Neural cell (in vitro differentiated cells): ENCODE measurements at regions not wholly inside any gene's neighbourhood (a gene's known extent, or its start where the extent isn't known, plus 50 kb on each side); places are given as distances from the start of the nearest gene placed in this dataset.

Experiments
- H2AFZ ChIP-seq: fragments of 200-600, 300-800 bp; sonication (generic), shearing (Covaris generic); 2 replicates; pipeline ENCODE4 v1.6.0; 2014; ENCODE audit warnings: low read depth, mild to moderate bottlenecking, antibody characterized with exemption, low read length, moderate library complexity
- H3F3A ChIP-seq: fragments of 200-600 bp; shearing (Covaris generic); 2 replicates; pipeline ENCODE4 v1.6.1; 2016; ENCODE audit warnings: mild to moderate bottlenecking, moderate library complexity, mixed read lengths, antibody characterized with exemption, low read length; ENCODE audit not compliant: insufficient read depth, poor library complexity, severe bottlenecking
- H3K27ac ChIP-seq: fragments of 200-600, 300-800 bp; sonication (generic), shearing (Covaris generic); 2 replicates; pipeline ENCODE4 v1.5.1; 2014; ENCODE audit warnings: mild to moderate bottlenecking, low read length, moderate library complexity
- H3K27me3 ChIP-seq: fragments of 300-800, 200-600 bp; sonication (generic), shearing (Covaris generic); 2 replicates; pipeline ENCODE4 v1.6.0; 2014; ENCODE audit warnings: mild to moderate bottlenecking, low read depth, low read length, moderate library complexity; ENCODE audit not compliant: insufficient read depth
- H3K36me3 ChIP-seq: fragments of 300-800, 200-600 bp; sonication (generic), shearing (Covaris generic); 2 replicates; pipeline ENCODE4 v1.5.1; 2014; ENCODE audit warnings: mild to moderate bottlenecking, antibody characterized with exemption, low read length, moderate library complexity; ENCODE audit not compliant: insufficient read depth
- H3K4me2 ChIP-seq: fragments of 300-800, 200-600 bp; sonication (generic), shearing (Covaris generic); 2 replicates; pipeline ENCODE4 v1.6.0; 2014; ENCODE audit warnings: mild to moderate bottlenecking, low read length
- H3K4me3 ChIP-seq: fragments of 300-800, 200-600 bp; sonication (generic), shearing (Covaris generic); 2 replicates; pipeline ENCODE4 v1.5.1; 2014; ENCODE audit warnings: mild to moderate bottlenecking, low read length, moderate library complexity
- H3K79me2 ChIP-seq: fragments of 200-600 bp; shearing (Covaris generic); replicated peaks from 2 replicates; pipeline ENCODE4 v1.6.0; 2014; ENCODE audit warnings: mild to moderate bottlenecking, low read length, moderate library complexity; ENCODE audit not compliant: insufficient read depth
- H3K9ac ChIP-seq: fragments of 300-800, 200-600 bp; sonication (generic), shearing (Covaris generic); 2 replicates; pipeline ENCODE4 v1.6.1; 2016; ENCODE audit warnings: mild to moderate bottlenecking, low read length, mixed read lengths
- H3K9me2 ChIP-seq: fragments of 200-600 bp; shearing (Covaris generic); 2 replicates; pipeline ENCODE4 v1.6.1; 2016; ENCODE audit warnings: mild to moderate bottlenecking, low read length, mixed read lengths; ENCODE audit not compliant: insufficient read depth
- H3K9me3 ChIP-seq: fragments of 200-600, 300-800 bp; sonication (generic), shearing (Covaris generic); 2 replicates; pipeline ENCODE4 v1.6.1; 2016; ENCODE audit warnings: mild to moderate bottlenecking, mixed run types, low read length, moderate library complexity, mixed read lengths
- H4K20me1 ChIP-seq: fragments of 200-600 bp; shearing (Covaris generic); 2 replicates; pipeline ENCODE4 v1.6.1; 2016; ENCODE audit warnings: mild to moderate bottlenecking, mixed run types; ENCODE audit not compliant: insufficient read depth
- EP300 ChIP-seq: fragments of 450-650 bp; conservative IDR thresholded peaks from 2 replicates; pipeline ENCODE4 v1.6.1; 2014; ENCODE audit warnings: antibody characterized with exemption, mild to moderate bottlenecking, moderate library complexity; ENCODE audit not compliant: poor library complexity, severe bottlenecking
- EZH2 ChIP-seq: fragments of 200-600, 300-800 bp; shearing (Covaris generic), sonication (generic); IDR thresholded peaks from 2 replicates; pipeline ENCODE4 v1.6.1; 2014; ENCODE audit warnings: antibody characterized with exemption, low read length, borderline replicate concordance, mild to moderate bottlenecking; ENCODE audit not compliant: insufficient read depth, poor library complexity, severe bottlenecking
- MXI1 ChIP-seq: fragments of 450-650 bp; conservative IDR thresholded peaks from 2 replicates; pipeline ENCODE4 v1.6.1; 2014; ENCODE audit warnings: antibody characterized with exemption, mild to moderate bottlenecking; ENCODE audit not compliant: poor library complexity, severe bottlenecking
- POLR2AphosphoS5 ChIP-seq: IDR thresholded peaks from 2 replicates; pipeline ENCODE4 v1.6.1; 2012
- RAD21 ChIP-seq: fragments of 450-650 bp; conservative IDR thresholded peaks from 2 replicates; pipeline ENCODE4 v1.6.1; 2014; ENCODE audit warnings: antibody characterized with exemption, mild to moderate bottlenecking, moderate library complexity
- REST ChIP-seq: IDR thresholded peaks from 2 replicates; pipeline ENCODE4 v1.6.1; 2012; ENCODE audit warnings: borderline replicate concordance
- SMC3 ChIP-seq: fragments of 450-650 bp; conservative IDR thresholded peaks from 2 replicates; pipeline ENCODE4 v1.6.1; 2014; ENCODE audit warnings: antibody characterized with exemption, mild to moderate bottlenecking, moderate library complexity; ENCODE audit not compliant: poor library complexity
- TAF1 ChIP-seq: IDR thresholded peaks from 2 replicates; pipeline ENCODE4 v1.6.1; 2012; ENCODE audit warnings: low read depth
- TF ChIP-seq, protein P1 (sequence below): fragments of 450-650 bp; IDR thresholded peaks from 2 replicates; pipeline ENCODE4 v1.5.1; 2014; ENCODE audit warnings: antibody characterized with exemption, mild to moderate bottlenecking, moderate library complexity; ENCODE audit not compliant: poor library complexity, severe bottlenecking

DNA sequence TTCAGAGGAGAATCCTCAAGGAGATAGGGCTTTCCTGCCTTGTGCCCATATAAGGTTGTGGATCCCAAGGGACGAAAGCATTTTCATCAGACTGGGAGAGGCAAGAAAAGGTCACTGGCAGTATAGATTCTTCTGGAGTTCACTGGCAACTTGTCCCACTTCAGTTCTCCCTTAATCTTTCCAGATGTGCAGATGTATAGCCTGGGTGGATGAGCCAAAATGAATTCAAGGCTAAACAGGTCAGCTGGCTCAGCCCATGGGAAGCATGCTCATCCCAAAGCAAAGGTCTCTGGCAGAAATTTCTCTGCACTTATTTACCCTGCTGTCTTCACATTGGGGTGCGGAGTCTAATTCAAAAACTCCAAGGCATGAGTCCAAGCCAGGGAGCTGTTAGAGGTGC is 148.9 kb upstream of the TNP1 start:
- no peak overlapping the region for H3K4me2 ChIP-seq
- no peak overlapping the region for H3K9ac ChIP-seq
- H3F3A ChIP-seq = no peaks in the 10 kb centered on the region
- no peaks in the 10 kb centered on the region for H4K20me1 ChIP-seq
- H3K4me3 ChIP-seq = no peak overlapping the region
- H2AFZ ChIP-seq = no peak overlapping the region
- no peak overlapping the region for H3K27ac ChIP-seq
- TF ChIP-seq, protein P1, sequence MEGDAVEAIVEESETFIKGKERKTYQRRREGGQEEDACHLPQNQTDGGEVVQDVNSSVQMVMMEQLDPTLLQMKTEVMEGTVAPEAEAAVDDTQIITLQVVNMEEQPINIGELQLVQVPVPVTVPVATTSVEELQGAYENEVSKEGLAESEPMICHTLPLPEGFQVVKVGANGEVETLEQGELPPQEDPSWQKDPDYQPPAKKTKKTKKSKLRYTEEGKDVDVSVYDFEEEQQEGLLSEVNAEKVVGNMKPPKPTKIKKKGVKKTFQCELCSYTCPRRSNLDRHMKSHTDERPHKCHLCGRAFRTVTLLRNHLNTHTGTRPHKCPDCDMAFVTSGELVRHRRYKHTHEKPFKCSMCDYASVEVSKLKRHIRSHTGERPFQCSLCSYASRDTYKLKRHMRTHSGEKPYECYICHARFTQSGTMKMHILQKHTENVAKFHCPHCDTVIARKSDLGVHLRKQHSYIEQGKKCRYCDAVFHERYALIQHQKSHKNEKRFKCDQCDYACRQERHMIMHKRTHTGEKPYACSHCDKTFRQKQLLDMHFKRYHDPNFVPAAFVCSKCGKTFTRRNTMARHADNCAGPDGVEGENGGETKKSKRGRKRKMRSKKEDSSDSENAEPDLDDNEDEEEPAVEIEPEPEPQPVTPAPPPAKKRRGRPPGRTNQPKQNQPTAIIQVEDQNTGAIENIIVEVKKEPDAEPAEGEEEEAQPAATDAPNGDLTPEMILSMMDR = no peak
- TF ChIP-seq EP300 = no peak
- no peak for TF ChIP-seq RAD21
- TF ChIP-seq MXI1 = no peak
- no peak for TF ChIP-seq POLR2AphosphoS5
- TF ChIP-seq TAF1 = no peak
- TF ChIP-seq EZH2 = no peak
- TF ChIP-seq SMC3 = no peak
- no peak for TF ChIP-seq REST
- H3K79me2 ChIP-seq = no peaks in the 10 kb centered on the region
- H3K36me3 ChIP-seq = no peaks in the 10 kb centered on the region
- H3K9me2 ChIP-seq = no peaks in the 10 kb centered on the region
- H3K27me3 ChIP-seq = no peaks in the 10 kb centered on the region
- no peaks in the 10 kb centered on the region for H3K9me3 ChIP-seq

- no peak overlapping the region for H3K27ac ChIP-seq
- no peak overlapping the region for H2AFZ ChIP-seq
- H3K4me2 ChIP-seq = no peak overlapping the region
- H3K27me3 ChIP-seq = no peaks in the 10 kb centered on the region
- H3K79me2 ChIP-seq = no peaks in the 10 kb centered on the region
- H3K4me3 ChIP-seq = no peak overlapping the region
- no peaks in the 10 kb centered on the region for H3K9me2 ChIP-seq
- no peaks in the 10 kb centered on the region for H3K36me3 ChIP-seq
- TF ChIP-seq EZH2 (no peak), SMC3 (no peak), TAF1 (no peak), REST (no peak), EP300 (no peak), POLR2AphosphoS5 (no peak), MXI1 (no peak), RAD21 (no peak)
- TF ChIP-seq, protein P1 = no peak
- H3K9me3 ChIP-seq = no peaks in the 10 kb centered on the region
- H4K20me1 ChIP-seq = no peaks in the 10 kb centered on the region
- no peaks in the 10 kb centered on the region for H3F3A ChIP-seq
- H3K9ac ChIP-seq = no peak overlapping the region
These were observed 146.4 kb upstream of the TNP1 start for GRCh38 chr2:217006217-217006616.
